HuH-7.5 (cell line): ENCODE measurements at regions not wholly inside any gene's neighbourhood (a gene's known extent, or its start where the extent isn't known, plus 50 kb on each side); places are given as distances from the start of the nearest gene placed in this dataset.

Source experiments
- DNase-seq: peaks from one replicate; pipeline ENCODE4 v3.0.0; 2011; ENCODE audit warnings: low spot score

GRCh38 chr12:125193376-125194152 lies 128.3 kb downstream of the AACS start:
- DNase-seq = no peak

GRCh38 chr12:125194163-125194773 lies 129.0 kb downstream of the AACS start:
- no peak for DNase-seq

- no peak for DNase-seq
These were observed 129.8 kb downstream of the AACS start for GRCh38 chr12:125194987-125195386.

GRCh38 chr12:125197326-125197725 lies 132.1 kb downstream of the AACS start:
- no peak for DNase-seq

- no peak for DNase-seq
These were observed 133.4 kb downstream of the AACS start for GRCh38 chr12:125198652-125199051.

GRCh38 chr12:125201090-125201489 lies 135.9 kb downstream of the AACS start:
- DNase-seq = no peak

- DNase-seq = no peak
These were observed 136.7 kb downstream of the AACS start for GRCh38 chr12:125201940-125202339.

GRCh38 chr12:125202421-125202820 lies 137.2 kb downstream of the AACS start:
- no peak for DNase-seq

GRCh38 chr12:125203145-125203765 lies 138.0 kb downstream of the AACS start:
- DNase-seq = no peak

- DNase-seq = no peak
These were observed 140.2 kb downstream of the AACS start for GRCh38 chr12:125205386-125205785.

GRCh38 chr12:125206711-125207110 lies 141.5 kb downstream of the AACS start:
- no peak for DNase-seq

- DNase-seq = no peak
These were observed 143.1 kb downstream of the AACS start for GRCh38 chr12:125208334-125208733.

- DNase-seq = no peak
These were observed 143.7 kb downstream of the AACS start for GRCh38 chr12:125208942-125209341.

GRCh38 chr12:125210104-125210755 lies 145.0 kb downstream of the AACS start:
- no peak for DNase-seq

- no peak for DNase-seq
These were observed 146.2 kb downstream of the AACS start for GRCh38 chr12:125211464-125211863.

GRCh38 chr12:125214289-125214688 lies 149.1 kb downstream of the AACS start:
- DNase-seq = no peak

GRCh38 chr12:125216756-125217155 lies 151.5 kb downstream of the AACS start:
- DNase-seq = no peak

- no peak for DNase-seq
These were observed 152.1 kb downstream of the AACS start for GRCh38 chr12:125217308-125217707.

- DNase-seq = no peak
These were observed 153.7 kb downstream of the AACS start for GRCh38 chr12:125218952-125219351.

- no peak for DNase-seq
These were observed 155.4 kb downstream of the AACS start for GRCh38 chr12:125220404-125221273.

- DNase-seq = no peak
These were observed 156.4 kb downstream of the AACS start for GRCh38 chr12:125221602-125222001.

- no peak for DNase-seq
These were observed 157.6 kb downstream of the AACS start for GRCh38 chr12:125222876-125223275.
